ENCODE measurements at regions not wholly inside any gene's neighbourhood (a gene's known extent, or its start where the extent isn't known, plus 50 kb on each side); places are given as distances from the start of the nearest gene placed in this dataset.

GRCh38 chr11:127138613-127139012, 138.0 kb upstream of the KIRREL3 start:
- TF ChIP-seq, protein P1, sequence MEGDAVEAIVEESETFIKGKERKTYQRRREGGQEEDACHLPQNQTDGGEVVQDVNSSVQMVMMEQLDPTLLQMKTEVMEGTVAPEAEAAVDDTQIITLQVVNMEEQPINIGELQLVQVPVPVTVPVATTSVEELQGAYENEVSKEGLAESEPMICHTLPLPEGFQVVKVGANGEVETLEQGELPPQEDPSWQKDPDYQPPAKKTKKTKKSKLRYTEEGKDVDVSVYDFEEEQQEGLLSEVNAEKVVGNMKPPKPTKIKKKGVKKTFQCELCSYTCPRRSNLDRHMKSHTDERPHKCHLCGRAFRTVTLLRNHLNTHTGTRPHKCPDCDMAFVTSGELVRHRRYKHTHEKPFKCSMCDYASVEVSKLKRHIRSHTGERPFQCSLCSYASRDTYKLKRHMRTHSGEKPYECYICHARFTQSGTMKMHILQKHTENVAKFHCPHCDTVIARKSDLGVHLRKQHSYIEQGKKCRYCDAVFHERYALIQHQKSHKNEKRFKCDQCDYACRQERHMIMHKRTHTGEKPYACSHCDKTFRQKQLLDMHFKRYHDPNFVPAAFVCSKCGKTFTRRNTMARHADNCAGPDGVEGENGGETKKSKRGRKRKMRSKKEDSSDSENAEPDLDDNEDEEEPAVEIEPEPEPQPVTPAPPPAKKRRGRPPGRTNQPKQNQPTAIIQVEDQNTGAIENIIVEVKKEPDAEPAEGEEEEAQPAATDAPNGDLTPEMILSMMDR (IDR thresholded peaks at IDR 0.05) = no peak
- TF ChIP-seq EZH2 (IDR thresholded peaks at IDR 0.05; ENCODE audit: borderline replicate concordance, insufficient read depth, low read depth, low read length, poor library complexity, severe bottlenecking) = no peak

Measured in B cell (primary cell).